ENCODE measurements at regions not wholly inside any gene's neighbourhood (a gene's known extent, or its start where the extent isn't known, plus 50 kb on each side); places are given as distances from the start of the nearest gene placed in this dataset.
"Not testable (repeated sequence)": the region's sequence is repeated elsewhere in the genome, so short reads cannot be mapped to it uniquely, and the experiment has no call there.

- DNase-seq: not testable (repeated sequence)
Measured at GRCh38 chr19:23984911-23985310, 70.2 kb downstream of the ZNF726 start.

GRCh38 chr19:23986623-23987022 is 71.9 kb downstream of the ZNF726 start:
- DNase-seq: no peak

- no peak for DNase-seq
Measured at GRCh38 chr19:23991170-23991569, 76.5 kb downstream of the ZNF726 start.

- no peak for DNase-seq
Measured at GRCh38 chr19:23992348-23992747, 77.7 kb downstream of the ZNF726 start.

- DNase-seq: no peak
Measured at GRCh38 chr19:23993440-23993839, 78.8 kb downstream of the ZNF726 start.

- no peak for DNase-seq
Measured at GRCh38 chr19:23996549-23996948, 81.9 kb downstream of the ZNF726 start.

GRCh38 chr19:23998568-23998967 is 83.9 kb downstream of the ZNF726 start:
- DNase-seq: no peak

- no peak for DNase-seq
Measured at GRCh38 chr19:23999821-24000610, 85.3 kb downstream of the ZNF726 start.

GRCh38 chr19:24000656-24001055 is 86.0 kb downstream of the ZNF726 start:
- DNase-seq: no peak

GRCh38 chr19:24002256-24002945 is 84.6 kb upstream of the ZNF254 start:
- no peak for DNase-seq

GRCh38 chr19:24003537-24003936 is 83.5 kb upstream of the ZNF254 start:
- no peak for DNase-seq

- no peak for DNase-seq
Measured at GRCh38 chr19:24004166-24004565, 82.8 kb upstream of the ZNF254 start.

GRCh38 chr19:24029941-24030636 is 56.9 kb upstream of the ZNF254 start:
- DNase-seq: no peak

- DNase-seq: no peak
Measured at GRCh38 chr19:24032651-24033050, 54.3 kb upstream of the ZNF254 start.

- DNase-seq: peak; percentile 94
Measured at GRCh38 chr19:24033301-24033962, 53.6 kb upstream of the ZNF254 start.

GRCh38 chr19:24033963-24034342 is 53.0 kb upstream of the ZNF254 start:
- peak; percentile 51 for DNase-seq

GRCh38 chr19:24035261-24035880 is 51.6 kb upstream of the ZNF254 start:
- peak; percentile 76 for DNase-seq
